ENCODE measurements at regions not wholly inside any gene's neighbourhood (a gene's known extent, or its start where the extent isn't known, plus 50 kb on each side); places are given as distances from the start of the nearest gene placed in this dataset.

DNA sequence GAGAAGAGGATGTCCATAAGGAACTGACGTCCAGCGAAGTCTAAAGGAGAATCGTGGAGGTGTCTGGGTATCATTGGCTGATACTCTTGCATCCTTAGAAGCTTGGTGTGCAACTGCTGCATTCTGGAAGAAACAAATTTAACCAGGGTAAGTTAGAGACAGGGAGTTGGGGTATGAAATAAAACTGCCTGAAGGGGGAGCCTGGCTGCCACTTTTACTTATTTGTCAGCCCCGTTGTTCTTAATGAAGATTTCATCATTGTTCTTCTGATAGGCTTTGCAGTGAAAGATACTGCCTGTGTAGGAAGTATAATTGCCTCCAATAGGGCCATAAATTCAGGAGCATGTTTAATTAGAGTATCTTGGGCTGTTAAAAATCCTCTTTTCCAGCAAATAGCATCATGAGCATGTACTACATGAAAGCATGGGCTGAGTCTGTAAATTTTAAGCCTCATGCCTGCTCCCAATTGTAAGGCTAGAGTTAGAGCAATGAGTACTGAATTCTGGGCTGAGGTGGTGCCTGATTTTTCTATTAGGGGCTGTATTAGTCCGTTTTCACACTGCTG is 1264.5 kb upstream of the ACO1 start:
- TF ChIP-seq POLR2A (IDR thresholded peaks at IDR 0.05): no peak
- TF ChIP-seq, protein P1, sequence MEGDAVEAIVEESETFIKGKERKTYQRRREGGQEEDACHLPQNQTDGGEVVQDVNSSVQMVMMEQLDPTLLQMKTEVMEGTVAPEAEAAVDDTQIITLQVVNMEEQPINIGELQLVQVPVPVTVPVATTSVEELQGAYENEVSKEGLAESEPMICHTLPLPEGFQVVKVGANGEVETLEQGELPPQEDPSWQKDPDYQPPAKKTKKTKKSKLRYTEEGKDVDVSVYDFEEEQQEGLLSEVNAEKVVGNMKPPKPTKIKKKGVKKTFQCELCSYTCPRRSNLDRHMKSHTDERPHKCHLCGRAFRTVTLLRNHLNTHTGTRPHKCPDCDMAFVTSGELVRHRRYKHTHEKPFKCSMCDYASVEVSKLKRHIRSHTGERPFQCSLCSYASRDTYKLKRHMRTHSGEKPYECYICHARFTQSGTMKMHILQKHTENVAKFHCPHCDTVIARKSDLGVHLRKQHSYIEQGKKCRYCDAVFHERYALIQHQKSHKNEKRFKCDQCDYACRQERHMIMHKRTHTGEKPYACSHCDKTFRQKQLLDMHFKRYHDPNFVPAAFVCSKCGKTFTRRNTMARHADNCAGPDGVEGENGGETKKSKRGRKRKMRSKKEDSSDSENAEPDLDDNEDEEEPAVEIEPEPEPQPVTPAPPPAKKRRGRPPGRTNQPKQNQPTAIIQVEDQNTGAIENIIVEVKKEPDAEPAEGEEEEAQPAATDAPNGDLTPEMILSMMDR (IDR thresholded peaks at IDR 0.05): no peak

Data from lower leg skin (tissue), 3 donors.